HPDE6-E6E7 (cell line): ENCODE measurements at regions not wholly inside any gene's neighbourhood (a gene's known extent, or its start where the extent isn't known, plus 50 kb on each side); places are given as distances from the start of the nearest gene placed in this dataset.

Source experiments
- DNase-seq: peaks from one replicate; pipeline ENCODE4 v3.0.0; 2011; ENCODE audit warnings: missing footprints; ENCODE audit errors: extremely low spot score

DNA sequence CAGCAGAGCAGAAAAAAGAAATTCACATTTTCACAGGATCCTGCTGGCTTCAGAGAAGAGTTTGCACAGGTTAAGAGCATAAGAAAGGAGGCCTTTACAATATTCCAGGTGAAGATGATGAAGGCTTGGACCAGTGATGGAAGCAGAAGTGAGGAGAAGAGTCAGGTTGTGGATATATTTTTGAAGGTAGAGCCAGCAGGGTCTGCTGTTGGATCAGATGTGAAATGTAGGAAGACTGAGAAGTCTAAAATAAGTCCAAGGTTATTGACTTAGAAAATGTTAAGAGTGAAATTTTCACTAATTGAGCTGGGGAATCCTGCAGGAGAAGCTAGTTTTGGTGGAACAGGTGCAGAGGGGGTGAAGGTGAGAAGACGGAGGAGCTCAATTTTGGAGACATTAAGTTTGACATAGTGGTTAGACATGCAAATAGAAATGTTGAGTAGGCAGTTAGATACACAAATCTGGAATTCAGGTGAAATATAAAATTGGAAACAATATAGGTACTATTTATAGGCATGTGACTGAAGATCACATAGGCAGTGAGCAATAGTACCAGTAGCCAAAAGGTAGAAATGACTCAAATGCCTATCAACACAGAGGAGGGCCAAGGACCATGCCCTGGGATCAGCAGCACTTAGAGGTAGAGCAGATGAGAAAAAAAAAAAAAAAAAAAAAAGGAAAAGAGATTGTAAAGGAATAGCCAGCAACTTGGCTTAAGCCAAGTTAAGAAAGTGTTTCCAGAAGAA is 252.0 kb downstream of the AASDHPPT start:
- no peak for DNase-seq

GRCh38 chr11:106331176-106331575 is 253.7 kb downstream of the AASDHPPT start:
- DNase-seq = no peak

GRCh38 chr11:106333678-106334077 is 256.2 kb downstream of the AASDHPPT start:
- no peak for DNase-seq

- no peak for DNase-seq
These were observed 266.9 kb downstream of the AASDHPPT start for GRCh38 chr11:106344394-106344793.

DNA sequence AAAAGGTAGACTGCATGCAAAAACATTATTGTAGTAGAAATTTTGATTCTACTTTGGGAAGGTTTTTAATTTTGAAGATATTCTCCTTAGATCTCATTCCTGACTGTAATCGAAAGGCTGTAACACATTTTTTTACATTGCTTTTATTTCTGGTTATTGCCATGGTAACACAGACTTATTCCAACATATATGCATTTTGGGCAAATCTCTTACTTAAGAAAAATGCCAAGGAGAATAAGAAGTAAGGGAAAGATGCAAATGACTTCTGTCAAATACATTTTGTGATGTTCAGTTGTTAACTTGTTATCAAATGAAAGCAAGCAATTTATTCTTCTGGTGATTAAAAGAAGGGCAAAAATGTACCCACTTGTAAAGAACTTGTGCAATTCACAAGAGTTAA is 267.5 kb downstream of the AASDHPPT start:
- DNase-seq = no peak

DNA sequence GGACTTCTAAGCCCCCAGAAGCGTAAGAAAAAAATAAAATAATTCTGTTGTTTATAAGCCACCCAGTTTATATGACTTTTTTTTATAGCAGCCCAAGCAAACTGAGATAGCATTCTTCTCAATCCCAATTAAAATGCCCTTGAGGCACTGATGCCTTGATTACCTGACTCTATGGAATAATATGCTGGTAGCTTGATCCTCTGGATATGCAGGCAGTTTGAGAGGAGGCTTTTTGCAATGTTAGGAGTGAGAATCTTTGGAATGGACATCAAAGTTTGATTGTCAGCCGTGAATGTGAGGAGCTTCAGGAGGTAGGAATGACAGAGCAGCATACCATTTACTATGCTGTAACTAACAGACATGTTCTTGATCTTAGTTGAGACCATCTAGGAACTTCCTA is 275.6 kb downstream of the AASDHPPT start:
- DNase-seq = no peak

DNA sequence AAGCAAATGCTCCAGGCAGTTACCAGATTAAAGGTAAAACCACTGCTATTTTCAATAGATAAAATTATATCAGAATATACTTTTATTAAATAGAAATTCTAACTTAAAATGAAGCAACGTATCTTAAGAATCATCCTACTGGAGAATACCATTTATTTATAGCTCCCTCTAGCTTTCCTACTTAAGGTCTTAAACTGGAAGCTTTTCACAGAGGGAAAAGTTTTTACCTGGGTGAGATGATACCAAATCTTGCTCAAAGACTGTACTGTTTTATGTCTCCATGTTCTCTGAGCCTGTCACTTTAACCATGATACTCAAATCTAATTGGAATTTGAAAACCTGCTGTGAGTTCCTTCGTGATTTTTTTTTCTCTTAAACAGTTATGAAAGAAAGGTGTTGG is 291.8 kb downstream of the AASDHPPT start:
- no peak for DNase-seq

- DNase-seq = no peak
These were observed 301.2 kb downstream of the AASDHPPT start for GRCh38 chr11:106378513-106379179.

DNA sequence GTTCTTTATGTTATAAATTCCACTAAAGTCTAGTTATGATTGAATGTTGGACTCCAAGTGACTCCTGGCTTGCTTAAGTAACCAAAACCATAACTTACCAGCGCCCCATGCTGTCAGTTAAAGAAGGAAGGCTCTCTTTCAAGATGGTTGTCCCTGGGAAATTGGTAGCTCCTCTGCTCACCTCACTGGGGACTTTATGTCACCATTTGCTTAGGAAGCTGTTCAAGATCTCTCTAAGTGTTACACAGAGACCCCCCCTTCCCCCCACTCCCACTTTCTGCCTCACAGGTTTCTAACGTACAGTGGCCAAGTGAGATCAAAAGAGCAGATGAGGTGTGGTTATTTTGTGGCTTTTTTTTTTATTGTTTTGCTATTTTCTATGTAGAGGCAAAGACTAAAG is 301.8 kb downstream of the AASDHPPT start:
- DNase-seq = no peak

- no peak for DNase-seq
These were observed 302.2 kb downstream of the AASDHPPT start for GRCh38 chr11:106379712-106380111.

DNA sequence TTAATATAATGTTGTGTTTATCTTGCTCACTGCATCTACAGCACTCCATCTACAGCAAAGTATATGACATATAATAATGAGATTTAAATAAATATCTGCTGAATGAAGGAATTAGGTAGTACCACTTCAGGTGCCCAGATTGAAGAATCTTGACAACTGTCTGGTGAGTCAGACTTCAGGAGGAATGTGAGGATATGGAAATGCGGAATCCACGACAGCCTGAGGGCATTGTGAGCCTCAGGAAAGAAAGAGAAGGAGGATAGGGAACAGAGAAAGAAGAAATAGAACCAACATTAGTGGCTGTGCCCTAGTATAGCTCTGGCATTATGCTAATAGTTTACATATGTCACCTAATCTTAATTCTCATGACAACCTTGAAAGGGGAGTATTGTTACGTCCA is 304.4 kb downstream of the AASDHPPT start:
- no peak for DNase-seq

GRCh38 chr11:106384429-106384828 is 307.0 kb downstream of the AASDHPPT start:
- no peak for DNase-seq

- DNase-seq = no peak
These were observed 309.1 kb downstream of the AASDHPPT start for GRCh38 chr11:106386519-106386918.

- DNase-seq = peak; percentile 15
These were observed 311.6 kb downstream of the AASDHPPT start for GRCh38 chr11:106389101-106389500.

GRCh38 chr11:106390078-106390477 is 312.6 kb downstream of the AASDHPPT start:
- DNase-seq = no peak

- no peak for DNase-seq
These were observed 314.4 kb downstream of the AASDHPPT start for GRCh38 chr11:106391771-106392420.

DNA sequence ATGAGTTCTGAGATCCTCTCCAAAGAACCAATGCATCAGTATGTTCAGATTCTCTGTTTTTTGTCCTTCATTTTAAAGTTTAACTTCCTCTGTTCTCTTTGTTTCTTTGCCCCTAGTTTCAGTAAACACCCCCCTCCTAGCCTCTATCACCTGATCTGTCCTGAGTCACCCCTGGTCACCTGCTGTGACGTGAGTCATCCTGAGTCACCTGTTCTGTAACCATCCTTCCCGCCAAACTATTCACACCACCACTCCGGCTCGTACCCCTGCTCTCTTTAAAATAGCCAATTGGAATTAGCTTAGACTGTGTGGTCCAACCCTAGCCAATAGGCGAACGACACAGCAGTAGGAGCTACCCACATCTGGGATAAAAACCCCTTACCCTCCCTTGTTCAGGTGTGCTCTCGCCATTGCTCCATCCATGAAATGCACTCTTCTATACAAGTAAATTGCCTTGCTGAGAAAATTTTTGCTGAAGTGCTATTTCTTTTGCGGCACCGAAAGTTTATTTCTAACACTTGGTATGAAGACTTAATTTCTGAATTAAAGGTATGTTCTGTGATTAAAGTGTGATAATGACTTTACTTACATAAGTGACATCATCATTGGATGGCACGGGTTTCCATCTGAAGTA is 318.4 kb downstream of the AASDHPPT start:
- DNase-seq = no peak

- no peak for DNase-seq
These were observed 320.5 kb downstream of the AASDHPPT start for GRCh38 chr11:106397787-106398501.

DNA sequence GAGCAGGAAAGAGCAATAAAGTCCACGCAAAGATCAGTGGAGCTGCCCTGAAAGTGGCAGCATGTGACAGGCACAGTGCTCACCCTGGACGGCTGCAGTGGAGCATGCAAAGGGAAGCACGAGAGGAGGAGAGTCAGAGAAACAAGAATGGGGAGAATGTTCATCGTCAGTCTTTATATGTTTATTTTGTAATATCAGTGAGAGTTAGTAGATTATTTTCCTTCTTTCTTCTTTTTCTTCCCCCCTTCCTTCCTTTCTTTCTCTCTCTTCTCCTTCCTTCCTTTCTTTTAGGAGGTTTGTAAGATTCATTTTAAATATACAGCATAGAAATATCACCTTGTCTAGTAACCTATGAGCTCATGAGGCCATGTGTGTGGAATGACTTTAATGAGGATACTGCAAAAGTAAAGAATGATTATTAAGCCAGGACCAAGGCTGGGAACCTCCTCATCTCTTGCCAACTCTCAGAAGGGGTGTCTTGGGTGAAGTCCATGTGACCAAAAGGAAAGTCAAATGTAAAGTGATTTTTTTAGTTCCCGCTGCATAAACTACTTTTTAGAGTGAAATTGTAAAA is 321.1 kb downstream of the AASDHPPT start:
- DNase-seq = no peak

DNA sequence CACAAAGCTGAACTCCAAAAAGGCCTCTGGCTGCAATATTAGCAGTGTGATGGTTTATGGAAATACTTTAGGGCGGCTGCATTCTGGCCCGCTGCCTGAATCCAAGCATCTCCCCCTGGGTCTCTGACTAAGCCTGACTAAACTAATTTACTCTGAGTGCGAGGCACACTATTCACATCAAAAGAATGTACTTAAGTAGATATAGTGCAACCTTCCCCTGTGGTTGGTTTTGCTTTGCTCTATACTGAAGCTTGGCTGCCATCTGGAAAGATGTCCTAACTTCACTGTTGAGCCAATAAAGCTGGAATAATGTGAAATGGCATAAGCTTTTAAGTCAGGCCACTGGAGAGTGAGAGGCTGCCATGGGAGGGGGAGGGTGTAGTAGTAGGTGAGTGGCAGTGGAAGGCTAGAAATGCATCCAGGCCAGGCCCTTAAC is 321.6 kb downstream of the AASDHPPT start:
- DNase-seq = peak; percentile 79

DNA sequence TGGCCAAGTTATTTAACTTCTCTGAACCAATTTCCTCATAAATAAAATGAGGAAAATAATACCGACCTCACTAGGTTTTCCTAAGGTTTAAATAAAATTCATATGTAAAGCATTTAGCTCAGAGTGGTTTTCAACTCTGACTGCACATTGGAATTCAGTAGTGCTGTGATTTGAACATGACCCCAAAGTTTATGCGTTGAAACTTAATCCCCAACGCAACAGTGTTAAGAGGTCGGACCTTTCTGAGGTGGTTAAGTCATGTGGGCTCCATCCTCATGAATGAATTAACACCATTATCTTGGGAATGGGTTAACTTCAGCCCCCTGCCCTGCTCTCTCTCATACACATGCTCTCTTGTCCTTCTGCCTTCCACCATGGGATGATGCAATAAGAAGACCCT is 322.2 kb downstream of the AASDHPPT start:
- DNase-seq = no peak
